ENCODE measurements at regions not wholly inside any gene's neighbourhood (a gene's known extent, or its start where the extent isn't known, plus 50 kb on each side); places are given as distances from the start of the nearest gene placed in this dataset.

DNA sequence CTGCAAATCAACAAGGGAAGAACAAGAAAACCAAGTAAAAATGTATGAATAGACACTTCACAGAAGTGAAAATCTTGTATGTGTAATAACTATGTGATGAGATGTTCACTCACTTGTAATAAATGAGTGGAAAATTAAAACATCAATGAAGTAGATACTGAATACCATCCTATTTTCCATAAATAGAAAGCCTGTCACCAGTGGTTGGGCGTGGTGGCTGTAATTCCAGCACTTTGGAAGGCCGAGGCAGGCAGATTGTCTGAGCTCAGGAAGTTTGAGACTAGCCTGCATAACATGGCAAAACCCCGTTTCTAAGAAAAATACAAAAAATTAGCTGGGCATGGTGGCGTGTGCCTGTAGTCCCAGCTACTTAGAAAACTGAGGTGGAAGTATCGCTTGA, 53.5 kb upstream of the SOD3 start:
- TF ChIP-seq, protein P1, sequence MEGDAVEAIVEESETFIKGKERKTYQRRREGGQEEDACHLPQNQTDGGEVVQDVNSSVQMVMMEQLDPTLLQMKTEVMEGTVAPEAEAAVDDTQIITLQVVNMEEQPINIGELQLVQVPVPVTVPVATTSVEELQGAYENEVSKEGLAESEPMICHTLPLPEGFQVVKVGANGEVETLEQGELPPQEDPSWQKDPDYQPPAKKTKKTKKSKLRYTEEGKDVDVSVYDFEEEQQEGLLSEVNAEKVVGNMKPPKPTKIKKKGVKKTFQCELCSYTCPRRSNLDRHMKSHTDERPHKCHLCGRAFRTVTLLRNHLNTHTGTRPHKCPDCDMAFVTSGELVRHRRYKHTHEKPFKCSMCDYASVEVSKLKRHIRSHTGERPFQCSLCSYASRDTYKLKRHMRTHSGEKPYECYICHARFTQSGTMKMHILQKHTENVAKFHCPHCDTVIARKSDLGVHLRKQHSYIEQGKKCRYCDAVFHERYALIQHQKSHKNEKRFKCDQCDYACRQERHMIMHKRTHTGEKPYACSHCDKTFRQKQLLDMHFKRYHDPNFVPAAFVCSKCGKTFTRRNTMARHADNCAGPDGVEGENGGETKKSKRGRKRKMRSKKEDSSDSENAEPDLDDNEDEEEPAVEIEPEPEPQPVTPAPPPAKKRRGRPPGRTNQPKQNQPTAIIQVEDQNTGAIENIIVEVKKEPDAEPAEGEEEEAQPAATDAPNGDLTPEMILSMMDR (IDR thresholded peaks at IDR 0.05; ENCODE audit: low read length, missing control alignments): no peak
- DNase-seq (ENCODE audit: low read depth): no peak
- no peak overlapping the region for H3K4me3 ChIP-seq (replicated peaks; ENCODE audit: low read depth, low read length)

DNA sequence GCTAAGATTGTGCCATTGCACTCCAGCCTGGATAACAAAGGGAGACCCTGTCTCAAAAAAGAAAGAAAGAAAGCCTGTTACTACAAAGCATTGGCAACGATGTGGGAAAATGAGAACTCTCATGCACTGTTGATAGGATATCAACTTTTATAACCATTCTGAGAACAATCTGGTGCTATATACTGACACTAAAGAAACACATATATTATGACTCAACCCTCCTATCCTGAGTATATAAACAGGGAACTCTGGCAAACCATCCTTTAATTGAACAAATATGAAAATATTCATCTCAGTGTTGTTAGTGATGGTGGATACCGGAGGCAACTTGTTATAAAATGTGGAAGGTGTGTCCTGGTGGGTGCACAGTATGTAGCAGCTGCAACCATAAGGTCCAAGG, 53.0 kb upstream of the SOD3 start:
- DNase-seq (ENCODE audit: low read depth): no peak
- H3K4me3 ChIP-seq (replicated peaks; ENCODE audit: low read depth, low read length): no peak overlapping the region
- TF ChIP-seq, protein P1 (IDR thresholded peaks at IDR 0.05; ENCODE audit: low read length, missing control alignments): no peak

DNA sequence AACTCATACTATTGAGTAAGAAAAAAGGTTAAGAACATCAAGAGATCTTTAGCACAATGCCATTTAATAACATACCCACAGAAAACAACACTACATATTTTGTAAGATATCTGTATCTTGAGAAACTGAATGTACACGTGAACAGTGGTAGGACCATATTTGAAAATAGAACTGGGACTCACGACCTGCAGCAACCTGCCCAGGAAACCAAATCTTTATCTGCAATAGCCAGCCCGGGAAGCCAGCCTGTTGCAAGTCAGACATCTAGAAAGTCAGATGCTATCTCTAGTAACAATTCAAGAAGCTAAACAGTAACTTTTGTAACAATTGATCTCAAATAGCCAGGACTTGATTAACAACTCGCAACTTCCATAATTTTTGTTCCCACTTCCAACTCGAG, 52.6 kb upstream of the SOD3 start:
- TF ChIP-seq, protein P1 (IDR thresholded peaks at IDR 0.05; ENCODE audit: low read length, missing control alignments): no peak
- no peak for DNase-seq (ENCODE audit: low read depth)
- H3K4me3 ChIP-seq (replicated peaks; ENCODE audit: low read depth, low read length): no peak overlapping the region

DNA sequence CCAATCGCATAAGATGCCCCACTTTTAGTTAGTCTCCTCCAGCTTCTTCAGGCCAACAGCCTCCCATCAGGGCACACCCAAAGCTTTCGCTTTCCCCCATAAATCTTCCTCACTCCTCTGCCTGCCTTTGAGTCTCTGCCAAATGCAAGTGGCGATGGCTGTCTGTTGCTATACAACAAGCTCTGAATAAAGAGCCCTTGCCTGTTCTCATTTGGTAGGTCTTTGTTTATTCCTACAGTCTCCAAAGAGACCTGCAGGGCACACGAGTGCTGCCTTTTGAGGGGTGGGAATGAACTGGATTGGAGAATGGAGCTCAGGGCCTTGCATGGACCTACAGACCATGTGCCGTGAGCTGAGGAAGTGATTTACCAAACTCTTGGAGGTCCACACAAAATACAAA, 52.2 kb upstream of the SOD3 start:
- no peak for DNase-seq (ENCODE audit: low read depth)
- TF ChIP-seq, protein P1 (IDR thresholded peaks at IDR 0.05; ENCODE audit: low read length, missing control alignments): no peak
- no peak overlapping the region for H3K4me3 ChIP-seq (replicated peaks; ENCODE audit: low read depth, low read length)

DNA sequence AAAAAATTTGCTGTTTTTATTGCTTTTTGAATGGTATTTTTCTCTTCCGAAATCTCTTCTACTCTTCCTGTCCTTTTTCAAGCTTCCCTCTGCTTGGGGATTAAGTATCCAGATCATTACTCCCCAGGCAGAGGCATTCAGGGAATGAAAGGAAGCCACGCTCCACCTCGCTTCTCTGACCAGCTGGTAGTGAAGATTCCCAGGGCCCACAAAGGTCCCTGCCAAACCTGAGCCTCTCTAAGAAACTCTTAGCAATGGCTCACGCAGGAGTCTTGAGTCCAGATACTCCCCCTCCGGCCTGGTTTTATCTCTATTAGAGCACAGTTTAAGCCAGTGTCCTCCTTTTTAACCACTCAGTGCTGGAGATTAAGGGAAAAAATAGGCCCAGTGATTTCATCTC, 51.4 kb upstream of the SOD3 start:
- no peak overlapping the region for H3K4me3 ChIP-seq (replicated peaks; ENCODE audit: low read depth, low read length)
- no peak for DNase-seq (ENCODE audit: low read depth)
- TF ChIP-seq, protein P1 (IDR thresholded peaks at IDR 0.05; ENCODE audit: low read length, missing control alignments): no peak

DNA sequence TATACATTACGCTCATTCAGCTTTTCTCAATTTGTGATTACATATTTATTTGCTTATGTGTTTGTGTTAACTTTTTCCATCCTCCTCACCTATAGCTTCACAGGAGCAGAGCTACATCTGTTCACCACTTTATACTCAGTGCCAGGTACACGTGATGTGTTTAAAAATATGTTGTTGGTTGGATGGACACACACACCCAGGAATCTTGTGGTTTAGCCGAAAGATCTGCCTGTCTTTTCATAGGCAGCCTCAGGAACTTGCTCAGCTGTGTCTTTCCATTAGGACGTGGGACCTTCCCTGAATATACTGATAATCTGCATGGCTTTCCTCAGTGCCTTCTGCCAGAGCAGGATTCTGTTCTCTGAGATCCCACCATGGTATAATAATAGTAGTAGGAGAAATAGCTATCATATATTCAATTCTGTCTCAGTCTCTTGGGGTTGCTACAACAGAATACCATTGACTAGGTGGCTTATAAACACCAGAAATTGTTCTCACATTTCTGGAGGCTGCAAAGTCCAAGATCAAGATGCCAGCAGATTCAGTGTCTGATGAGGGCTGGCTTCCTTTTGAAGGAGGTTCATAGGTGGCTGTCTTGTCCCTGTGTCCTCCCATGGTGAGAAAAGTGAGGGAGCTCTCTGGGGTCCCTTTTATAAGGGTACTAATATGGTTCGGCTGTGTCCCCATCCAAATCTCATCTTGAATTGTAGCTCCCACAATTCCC, 50.0 kb upstream of the SOD3 start:
- no peak for DNase-seq (ENCODE audit: low read depth)
- TF ChIP-seq, protein P1 (IDR thresholded peaks at IDR 0.05; ENCODE audit: low read length, missing control alignments): no peak
- no peak overlapping the region for H3K4me3 ChIP-seq (replicated peaks; ENCODE audit: low read depth, low read length)
